Skeletal muscle satellite cell (primary cell): ENCODE measurements at regions not wholly inside any gene's neighbourhood (a gene's known extent, or its start where the extent isn't known, plus 50 kb on each side); places are given as distances from the start of the nearest gene placed in this dataset.
"Not testable (repeated sequence)": the region's sequence is repeated elsewhere in the genome, so short reads cannot be mapped to it uniquely, and the experiment has no call there.

Experiments used
- H3K27me3 ChIP-seq: 2 replicates; pipeline ENCODE4 v1.7.0; 2013; ENCODE audit warnings: low read length; ENCODE audit not compliant: control insufficient read depth, insufficient read depth
- H3K36me3 ChIP-seq: 2 replicates; pipeline ENCODE4 v1.7.0; 2013; ENCODE audit warnings: mild to moderate bottlenecking, control low read depth, low read length; ENCODE audit not compliant: insufficient read depth
- H3K4me1 ChIP-seq: 2 replicates; pipeline ENCODE4 v1.7.0; 2013; ENCODE audit warnings: low read length; ENCODE audit not compliant: control insufficient read depth, insufficient read depth
- H3K4me2 ChIP-seq: 2 replicates; pipeline ENCODE4 v1.7.0; 2013; ENCODE audit warnings: mild to moderate bottlenecking, low read length
- H3K4me3 ChIP-seq: 2 replicates; pipeline ENCODE4 v1.7.0; 2013; ENCODE audit warnings: low read length
- H3K9ac ChIP-seq: 2 replicates; pipeline ENCODE4 v1.7.0; 2013; ENCODE audit warnings: mild to moderate bottlenecking, low read depth, low read length, moderate library complexity
- H3K9me3 ChIP-seq: replicated peaks from 2 replicates; pipeline ENCODE4 v1.7.0; 2013; ENCODE audit warnings: mild to moderate bottlenecking, control low read depth, low read length

DNA sequence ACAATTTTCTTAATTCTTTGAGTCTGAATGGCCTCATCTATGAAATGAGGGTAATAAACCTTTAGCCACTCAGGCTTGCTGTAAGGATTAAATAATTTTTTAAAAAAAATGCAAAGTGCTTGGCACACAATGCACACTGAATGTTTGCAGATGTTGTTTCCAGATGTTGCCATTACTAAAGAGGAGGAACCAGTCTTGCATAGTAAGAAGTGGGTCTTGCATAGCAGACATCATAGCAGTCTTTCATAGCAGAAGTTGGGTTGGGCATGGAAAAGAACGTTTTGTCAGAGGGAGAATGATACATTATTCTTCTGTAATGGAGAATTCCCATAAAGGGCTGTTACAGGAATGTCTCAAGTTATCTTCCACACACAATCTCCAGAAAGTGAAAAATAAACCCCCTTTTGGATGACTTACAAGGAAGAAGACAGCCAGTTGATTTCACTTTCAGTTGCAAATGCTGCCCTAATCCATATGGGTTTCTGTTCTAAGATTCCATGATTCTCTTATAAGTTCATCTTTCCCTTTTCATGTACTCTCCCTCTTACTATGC lies 327.7 kb downstream of the SUCLG1 start:
- Histone ChIP-seq H3K4me3 (no peak overlapping the region), H3K4me2 (no peak overlapping the region), H3K36me3 (no peaks in the 10 kb centered on the region), H3K4me1 (no peaks in the 10 kb centered on the region), H3K9ac (no peak overlapping the region), H3K27me3 (no peaks in the 10 kb centered on the region), H3K9me3 (no peaks in the 10 kb centered on the region)

- no peaks in the 10 kb centered on the region for H3K4me1 ChIP-seq
- H3K4me2 ChIP-seq: no peak overlapping the region
- no peak overlapping the region for H3K9ac ChIP-seq
- H3K36me3 ChIP-seq: no peaks in the 10 kb centered on the region
- no peaks in the 10 kb centered on the region for H3K27me3 ChIP-seq
- H3K9me3 ChIP-seq: peaks cover 3% of the 10 kb centered on the region
- no peak overlapping the region for H3K4me3 ChIP-seq
These were observed 330.1 kb downstream of the SUCLG1 start for GRCh38 chr2:84129018-84129417.

DNA sequence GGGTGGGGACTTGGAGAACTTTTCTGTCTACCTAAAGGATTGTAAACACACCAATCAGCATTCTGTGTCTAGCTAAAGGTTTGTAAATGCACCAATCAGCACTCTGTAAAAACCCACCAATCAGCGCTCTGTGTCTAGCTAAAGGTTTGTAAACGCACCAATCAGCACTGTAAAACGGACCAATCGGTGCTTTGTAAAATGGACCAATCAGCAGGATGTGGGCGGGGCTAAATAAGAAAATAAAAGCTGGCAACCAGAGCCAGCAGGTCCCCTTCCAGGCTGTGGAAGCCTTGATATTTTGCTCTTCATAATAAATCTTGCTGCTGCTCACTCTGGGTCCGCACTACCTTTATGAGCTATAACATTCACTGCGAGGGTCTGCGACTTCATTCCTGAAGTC lies 331.3 kb downstream of the SUCLG1 start:
- H3K4me3 ChIP-seq, H3K4me1 ChIP-seq, H3K4me2 ChIP-seq, H3K9me3 ChIP-seq, H3K9ac ChIP-seq, H3K36me3 ChIP-seq, H3K27me3 ChIP-seq: not testable (repeated sequence)

DNA sequence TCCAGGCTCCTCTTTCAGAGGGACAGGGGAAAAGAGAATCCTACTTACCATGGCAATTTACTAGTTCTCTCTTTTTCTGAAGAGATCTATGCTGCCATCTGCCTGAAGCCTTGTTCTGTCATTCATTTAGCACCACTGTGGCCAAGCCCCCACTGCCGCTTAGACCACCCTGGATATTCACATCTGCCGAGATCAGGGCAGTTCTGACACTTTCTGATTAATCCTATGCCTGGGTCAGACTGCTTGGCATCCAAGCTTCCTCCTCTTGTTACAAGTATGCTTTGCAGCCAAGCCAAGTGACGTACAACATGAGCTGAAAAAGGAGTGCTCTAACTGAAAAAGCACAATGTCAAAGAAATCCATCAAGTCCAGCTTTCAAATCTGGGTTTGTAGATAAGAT lies 332.6 kb downstream of the SUCLG1 start:
- Histone ChIP-seq H3K9me3 (peaks cover 3% of the 10 kb centered on the region), H3K4me2 (no peak overlapping the region), H3K4me3 (no peak overlapping the region), H3K9ac (no peak overlapping the region), H3K27me3 (no peaks in the 10 kb centered on the region), H3K36me3 (no peaks in the 10 kb centered on the region), H3K4me1 (no peaks in the 10 kb centered on the region)

GRCh38 chr2:84126084-84126483 lies 333.0 kb downstream of the SUCLG1 start:
- Histone ChIP-seq H3K27me3 (no peaks in the 10 kb centered on the region), H3K4me3 (no peak overlapping the region), H3K36me3 (no peaks in the 10 kb centered on the region), H3K9ac (no peak overlapping the region), H3K9me3 (peaks cover 3% of the 10 kb centered on the region), H3K4me2 (no peak overlapping the region), H3K4me1 (no peaks in the 10 kb centered on the region)

DNA sequence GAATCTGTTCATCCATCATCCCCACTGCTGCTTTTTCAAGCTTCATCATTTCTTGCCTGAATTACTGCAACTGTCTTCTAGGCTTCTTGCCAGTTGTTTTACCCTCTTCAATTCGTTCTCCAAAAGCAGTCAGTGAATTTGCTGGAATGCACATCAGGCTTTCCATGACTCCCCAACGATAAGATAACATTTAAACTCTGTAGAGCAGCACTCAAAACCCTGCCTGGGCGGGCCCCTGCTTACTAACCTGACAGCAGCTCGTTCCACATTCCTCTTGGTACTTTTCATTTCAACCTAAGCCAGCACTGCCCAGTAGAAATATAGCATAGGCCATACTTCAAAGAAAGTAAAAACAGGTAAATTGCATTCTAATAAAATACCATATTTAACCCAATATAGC lies 342.9 kb downstream of the SUCLG1 start:
- H3K9ac ChIP-seq: no peak overlapping the region
- no peak overlapping the region for H3K4me3 ChIP-seq
- no peaks in the 10 kb centered on the region for H3K36me3 ChIP-seq
- H3K27me3 ChIP-seq: no peaks in the 10 kb centered on the region
- no peaks in the 10 kb centered on the region for H3K4me1 ChIP-seq
- H3K4me2 ChIP-seq: no peak overlapping the region
- H3K9me3 ChIP-seq: no peaks in the 10 kb centered on the region

- Histone ChIP-seq H3K36me3 (no peaks in the 10 kb centered on the region), H3K4me2 (no peak overlapping the region), H3K4me1 (no peaks in the 10 kb centered on the region), H3K4me3 (no peak overlapping the region), H3K9me3 (no peaks in the 10 kb centered on the region), H3K27me3 (no peaks in the 10 kb centered on the region), H3K9ac (no peak overlapping the region)
These were observed 343.8 kb downstream of the SUCLG1 start for GRCh38 chr2:84115173-84115857.

DNA sequence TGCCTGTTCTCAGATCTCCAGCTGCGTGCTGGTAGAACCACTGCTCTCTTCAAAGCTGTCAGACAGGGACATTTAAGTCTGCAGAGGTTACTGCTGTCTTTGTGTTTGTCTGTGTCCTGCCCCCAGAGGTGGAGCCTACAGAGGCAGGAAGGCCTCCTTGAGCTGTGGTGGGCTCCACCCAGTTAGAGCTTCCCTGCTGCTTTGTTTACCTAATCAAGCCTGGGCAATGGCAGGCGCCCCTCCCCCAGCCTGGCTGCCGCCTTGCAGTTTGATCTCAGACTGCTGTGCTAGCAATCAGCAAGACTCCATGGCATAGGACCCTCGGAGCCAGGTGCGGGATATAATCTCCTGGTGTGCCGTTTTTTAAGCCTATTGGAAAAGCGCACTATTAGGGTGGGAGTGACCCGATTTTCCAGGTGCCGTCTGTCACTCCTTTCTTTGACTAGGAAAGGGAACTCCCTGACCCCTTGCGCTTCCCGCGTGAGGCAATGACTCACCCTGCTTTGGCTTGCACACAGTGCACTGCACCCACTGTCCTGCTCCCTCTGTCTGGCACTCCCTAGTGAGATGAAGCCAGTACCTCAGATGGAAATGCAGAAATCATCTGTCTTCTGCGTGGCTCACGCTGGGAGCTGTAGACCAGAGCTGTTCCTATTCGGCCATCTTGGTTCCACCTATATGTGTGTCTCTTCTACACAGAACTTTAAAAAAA lies 355.1 kb downstream of the SUCLG1 start:
- not testable (repeated sequence) for H3K4me2 ChIP-seq, H3K9me3 ChIP-seq, H3K4me3 ChIP-seq, H3K36me3 ChIP-seq, H3K9ac ChIP-seq, H3K4me1 ChIP-seq, H3K27me3 ChIP-seq

DNA sequence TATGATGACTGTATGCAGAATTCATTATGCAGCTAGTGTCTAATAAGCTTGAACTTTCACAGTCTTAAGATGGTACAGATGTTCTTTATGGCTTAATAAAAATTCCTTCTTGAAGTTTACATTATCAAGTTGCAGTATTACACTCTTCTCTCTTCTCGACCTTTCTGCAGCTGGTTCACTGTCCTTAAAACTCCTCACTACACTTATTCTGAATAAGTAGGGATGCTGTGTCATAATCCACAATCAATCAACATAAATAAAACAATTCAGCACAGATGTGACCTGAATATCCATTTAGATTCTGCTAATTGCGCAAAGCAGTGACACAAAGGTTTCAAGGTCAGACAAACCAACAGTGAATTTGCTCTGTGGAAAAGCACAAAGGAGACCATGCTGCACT lies 356.8 kb downstream of the SUCLG1 start:
- Histone ChIP-seq H3K36me3 (no peaks in the 10 kb centered on the region), H3K9me3 (no peaks in the 10 kb centered on the region), H3K4me1 (no peaks in the 10 kb centered on the region), H3K4me2 (no peak overlapping the region), H3K9ac (no peak overlapping the region), H3K4me3 (no peak overlapping the region), H3K27me3 (no peaks in the 10 kb centered on the region)

- H3K9ac ChIP-seq: no peak overlapping the region
- H3K9me3 ChIP-seq: no peaks in the 10 kb centered on the region
- H3K36me3 ChIP-seq: no peaks in the 10 kb centered on the region
- H3K4me2 ChIP-seq: no peak overlapping the region
- H3K4me1 ChIP-seq: no peaks in the 10 kb centered on the region
- H3K4me3 ChIP-seq: no peak overlapping the region
- H3K27me3 ChIP-seq: no peaks in the 10 kb centered on the region
These were observed 370.4 kb downstream of the SUCLG1 start for GRCh38 chr2:84088656-84089055.

GRCh38 chr2:84085562-84085961 lies 373.5 kb downstream of the SUCLG1 start:
- no peak overlapping the region for H3K4me2 ChIP-seq
- H3K4me1 ChIP-seq: no peaks in the 10 kb centered on the region
- H3K9me3 ChIP-seq: no peaks in the 10 kb centered on the region

DNA sequence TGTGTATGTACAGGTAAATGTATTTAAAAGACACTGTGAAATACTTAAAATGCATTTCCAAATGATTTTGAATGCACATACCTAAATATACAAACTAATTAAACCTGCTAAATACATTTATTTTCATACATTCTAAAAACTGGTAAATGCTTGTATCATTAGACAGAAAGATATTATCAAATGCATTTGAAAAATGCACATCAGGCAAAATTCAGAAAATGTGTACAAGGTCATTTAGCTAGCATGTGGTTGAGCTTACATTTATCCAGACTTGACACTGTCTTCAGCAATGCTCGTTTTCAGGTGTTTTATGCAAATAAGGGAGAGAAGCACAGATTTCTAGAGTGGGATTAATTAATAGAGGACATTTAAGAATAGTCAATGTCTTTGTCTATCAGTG lies 374.2 kb downstream of the SUCLG1 start:
- Histone ChIP-seq H3K4me3 (no peak overlapping the region), H3K4me2 (no peak overlapping the region), H3K9me3 (no peaks in the 10 kb centered on the region), H3K36me3 (no peaks in the 10 kb centered on the region), H3K9ac (no peak overlapping the region), H3K4me1 (no peaks in the 10 kb centered on the region), H3K27me3 (no peaks in the 10 kb centered on the region)

More at GRCh38 chr2:84085562-84085961, 373.5 kb downstream of the SUCLG1 start:
- no peak overlapping the region for H3K9ac ChIP-seq
- no peaks in the 10 kb centered on the region for H3K36me3 ChIP-seq
- no peaks in the 10 kb centered on the region for H3K27me3 ChIP-seq
- no peak overlapping the region for H3K4me3 ChIP-seq
